Fibroblast of skin of back (primary cell): ENCODE measurements at regions not wholly inside any gene's neighbourhood (a gene's known extent, or its start where the extent isn't known, plus 50 kb on each side); places are given as distances from the start of the nearest gene placed in this dataset.

ENCODE experiments used
- DNase-seq: peaks from one replicate; pipeline ENCODE4 v3.0.0-alpha.2; 2013

GRCh38 chr10:108840944-108841343, 1082.4 kb downstream of the XPNPEP1 start:
- DNase-seq, result no peak

GRCh38 chr10:108836362-108836761, 1086.9 kb downstream of the XPNPEP1 start:
- DNase-seq, result no peak

- no peak for DNase-seq
These were observed 1101.3 kb downstream of the XPNPEP1 start for GRCh38 chr10:108822026-108822425.

- DNase-seq, result no peak
These were observed 1104.0 kb downstream of the XPNPEP1 start for GRCh38 chr10:108819302-108819701.

- DNase-seq, result no peak
These were observed 1105.7 kb downstream of the XPNPEP1 start for GRCh38 chr10:108817584-108817983.

GRCh38 chr10:108817135-108817534, 1106.2 kb downstream of the XPNPEP1 start:
- DNase-seq, result no peak

- DNase-seq, result no peak
These were observed 1110.4 kb downstream of the XPNPEP1 start for GRCh38 chr10:108812906-108813305.

GRCh38 chr10:108812296-108812695, 1111.0 kb downstream of the XPNPEP1 start:
- DNase-seq, result no peak

GRCh38 chr10:108808228-108808627, 1115.1 kb downstream of the XPNPEP1 start:
- no peak for DNase-seq

GRCh38 chr10:108801775-108802517, 1121.4 kb downstream of the XPNPEP1 start:
- peak; percentile 73 for DNase-seq

GRCh38 chr10:108801220-108801619, 1122.1 kb downstream of the XPNPEP1 start:
- DNase-seq, result no peak

GRCh38 chr10:108797573-108797972, 1125.7 kb downstream of the XPNPEP1 start:
- DNase-seq, result no peak

GRCh38 chr10:108791794-108792474, 1131.4 kb downstream of the XPNPEP1 start:
- peak; percentile 16 for DNase-seq

- no peak for DNase-seq
These were observed 1132.3 kb downstream of the XPNPEP1 start for GRCh38 chr10:108791030-108791429.

GRCh38 chr10:108789919-108790318, 1133.4 kb downstream of the XPNPEP1 start:
- DNase-seq, result peak; percentile 71

GRCh38 chr10:108789336-108789735, 1134.0 kb downstream of the XPNPEP1 start:
- no peak for DNase-seq

GRCh38 chr10:108788891-108789290, 1134.4 kb downstream of the XPNPEP1 start:
- DNase-seq, result no peak

- peak; percentile 59 for DNase-seq
These were observed 1135.4 kb downstream of the XPNPEP1 start for GRCh38 chr10:108787932-108788331.

- no peak for DNase-seq
These were observed 1138.3 kb downstream of the XPNPEP1 start for GRCh38 chr10:108785011-108785410.

GRCh38 chr10:108784534-108784933, 1138.8 kb downstream of the XPNPEP1 start:
- no peak for DNase-seq

- peak; percentile 35 for DNase-seq
These were observed 1139.4 kb downstream of the XPNPEP1 start for GRCh38 chr10:108783897-108784296.

GRCh38 chr10:108782411-108782810, 1140.9 kb downstream of the XPNPEP1 start:
- DNase-seq, result peak; percentile 9

- no peak for DNase-seq
These were observed 1143.8 kb downstream of the XPNPEP1 start for GRCh38 chr10:108779501-108779900.

GRCh38 chr10:108775911-108776475, 1147.3 kb downstream of the XPNPEP1 start:
- no peak for DNase-seq
